Brain microvascular endothelial cell (primary cell): ENCODE measurements at regions not wholly inside any gene's neighbourhood (a gene's known extent, or its start where the extent isn't known, plus 50 kb on each side); places are given as distances from the start of the nearest gene placed in this dataset.

Experiments used
- DNase-seq: peaks from one replicate; pipeline ENCODE4 v3.0.0-alpha.2; 2020
- H3K27ac ChIP-seq: fragments of 250-450 bp; sonication (Bioruptor Pico); 2 replicates; pipeline ENCODE4 v1.5.1; 2020; ENCODE audit warnings: mild to moderate bottlenecking, moderate library complexity
- H3K27me3 ChIP-seq: fragments of 250-450 bp; sonication (Bioruptor Pico); replicated peaks from 2 replicates; pipeline ENCODE4 v1.5.1; 2020; ENCODE audit warnings: mild to moderate bottlenecking
- H3K36me3 ChIP-seq: fragments of 250-450 bp; sonication (Bioruptor Pico); replicated peaks from 2 replicates; pipeline ENCODE4 v1.5.1; 2020; ENCODE audit warnings: mild to moderate bottlenecking
- H3K4me3 ChIP-seq: 2 replicates; pipeline ENCODE4 v1.5.1; 2011; ENCODE audit warnings: low read depth, mild to moderate bottlenecking, control low read depth, low read length, moderate library complexity
- CTCF ChIP-seq: IDR thresholded peaks from 2 replicates; pipeline ENCODE4 v1.5.1; 2011; ENCODE audit warnings: low read depth, mild to moderate bottlenecking, moderate library complexity, low read length, control low read depth, inconsistent platforms; ENCODE audit errors: missing control alignments
- in situ Hi-C: cut with HindIII; loops from 2 replicates; pipeline ENCODE4 v1.10.0; 2017; ENCODE audit warnings: low sequenced_read_pairs, low pct_ligation_motif_present

- Histone ChIP-seq H3K36me3 (no peaks in the 10 kb centered on the region), H3K27me3 (no peaks in the 10 kb centered on the region), H3K27ac (no peak overlapping the region), H3K4me3 (no peak overlapping the region)
- TF ChIP-seq CTCF, result no peak
- DNase-seq, result no peak
- in situ Hi-C loops, result no loop called here
Observed at GRCh38 chr19:31678421-31678820, 329.2 kb upstream of the TSHZ3 start.

GRCh38 chr19:31681121-31681520 lies 331.9 kb upstream of the TSHZ3 start:
- no peak overlapping the region for H3K27ac ChIP-seq
- no peak overlapping the region for H3K4me3 ChIP-seq
- in situ Hi-C loops, result no loop called here
- no peak for TF ChIP-seq CTCF
- no peak for DNase-seq
- no peaks in the 10 kb centered on the region for H3K27me3 ChIP-seq
- H3K36me3 ChIP-seq, result no peaks in the 10 kb centered on the region

- Histone ChIP-seq H3K36me3 (no peaks in the 10 kb centered on the region), H3K27ac (no peak overlapping the region), H3K4me3 (no peak overlapping the region), H3K27me3 (no peaks in the 10 kb centered on the region)
- DNase-seq, result no peak
- in situ Hi-C loops, result no loop called here
- TF ChIP-seq CTCF, result no peak
Observed at GRCh38 chr19:31693131-31693932, 344.1 kb upstream of the TSHZ3 start.

- Histone ChIP-seq H3K36me3 (no peaks in the 10 kb centered on the region), H3K27me3 (no peaks in the 10 kb centered on the region), H3K4me3 (no peak overlapping the region), H3K27ac (no peak overlapping the region)
- TF ChIP-seq CTCF, result no peak
- in situ Hi-C loops, result no loop called here
- DNase-seq, result no peak
Observed at GRCh38 chr19:31693933-31694269, 344.7 kb upstream of the TSHZ3 start.

- H3K36me3 ChIP-seq, result no peaks in the 10 kb centered on the region
- no peak overlapping the region for H3K4me3 ChIP-seq
- no peak for TF ChIP-seq CTCF
- no peaks in the 10 kb centered on the region for H3K27me3 ChIP-seq
- no peak for DNase-seq
- H3K27ac ChIP-seq, result no peak overlapping the region
- in situ Hi-C loops, result no loop called here
Observed at GRCh38 chr19:31694761-31695160, 345.5 kb upstream of the TSHZ3 start.

GRCh38 chr19:31699421-31699820 lies 350.2 kb upstream of the TSHZ3 start:
- Histone ChIP-seq H3K27ac (no peak overlapping the region), H3K27me3 (no peaks in the 10 kb centered on the region), H3K4me3 (no peak overlapping the region), H3K36me3 (no peaks in the 10 kb centered on the region)
- no peak for DNase-seq
- TF ChIP-seq CTCF, result no peak
- in situ Hi-C loops, result no loop called here
